HG03159 (cell line): ENCODE measurements at regions not wholly inside any gene's neighbourhood (a gene's known extent, or its start where the extent isn't known, plus 50 kb on each side); places are given as distances from the start of the nearest gene placed in this dataset.
A peak's percentile ranks its signal among the peaks of the same experiment; 100 is the strongest.
"Not testable (repeated sequence)": the region's sequence is repeated elsewhere in the genome, so short reads cannot be mapped to it uniquely, and the experiment has no call there.

ENCODE experiments used
- ATAC-seq: cut with Tn5 transposase; IDR thresholded peaks from one replicate; pipeline ENCODE4 v1.9.1; 2021; ENCODE audit warnings: mild to moderate bottlenecking, moderate library complexity; ENCODE audit not compliant: unreplicated experiment

- no peak for ATAC-seq
Measured at GRCh38 chr6:5840734-5841390, 165.9 kb downstream of the NRN1 start.

GRCh38 chr6:5838656-5839396 is 167.9 kb downstream of the NRN1 start:
- no peak for ATAC-seq

GRCh38 chr6:5837323-5837722 is 169.4 kb downstream of the NRN1 start:
- no peak for ATAC-seq

GRCh38 chr6:5836597-5836996 is 170.1 kb downstream of the NRN1 start:
- not testable (repeated sequence) for ATAC-seq

- no peak for ATAC-seq
Measured at GRCh38 chr6:5833120-5833519, 173.6 kb downstream of the NRN1 start.

GRCh38 chr6:5832668-5833067 is 174.1 kb downstream of the NRN1 start:
- no peak for ATAC-seq

- ATAC-seq = peak; percentile 52
Measured at GRCh38 chr6:5831219-5831862, 175.4 kb downstream of the NRN1 start.

- ATAC-seq = no peak
Measured at GRCh38 chr6:5828296-5828695, 178.4 kb downstream of the NRN1 start.

- ATAC-seq = no peak
Measured at GRCh38 chr6:5827056-5827904, 179.4 kb downstream of the NRN1 start.

GRCh38 chr6:5824382-5824983 is 182.2 kb downstream of the NRN1 start:
- not testable (repeated sequence) for ATAC-seq
